Upper lobe of right lung (tissue), 1 donor: ENCODE measurements at regions not wholly inside any gene's neighbourhood (a gene's known extent, or its start where the extent isn't known, plus 50 kb on each side); places are given as distances from the start of the nearest gene placed in this dataset.

Experiments used
- ATAC-seq: fragments of 200-7000 bp; cut with Tn5 transposase; one replicate; pipeline ENCODE4 v1.9.1; 2020; ENCODE audit warnings: mild to moderate bottlenecking, moderate library complexity
- DNase-seq: peaks from one replicate; pipeline ENCODE4 v3.0.0-alpha.2; 2020
- H3K27ac ChIP-seq: fragments of 200-600 bp; one replicate; pipeline ENCODE4 v1.8.0; 2022
- H3K27me3 ChIP-seq: fragments of 200-600 bp; one replicate; pipeline ENCODE4 v1.8.0; 2022; ENCODE audit warnings: mild to moderate bottlenecking
- H3K36me3 ChIP-seq: fragments of 200-600 bp; one replicate; pipeline ENCODE4 v1.8.0; 2022
- H3K4me1 ChIP-seq: fragments of 200-600 bp; one replicate; pipeline ENCODE4 v1.8.0; 2022
- H3K4me3 ChIP-seq: fragments of 200-600 bp; one replicate; pipeline ENCODE4 v1.8.0; 2022; ENCODE audit warnings: mild to moderate bottlenecking
- H3K9me3 ChIP-seq: fragments of 200-600 bp; one replicate; pipeline ENCODE4 v1.8.0; 2022
- CTCF ChIP-seq: fragments of 200-600 bp; IDR thresholded peaks from one replicate; pipeline ENCODE4 v1.8.0; 2022; ENCODE audit warnings: antibody characterized with exemption
- intact Hi-C: fragments of 100-400 bp; cut with DNase I; formaldehyde crosslinking; loops from one replicate; pipeline ENCODE4 v1.11.0; 2022
- donor health status: DM: no; HTN: yes; CAD: no; lungs with severe emphysema.

GRCh38 chr5:57532513-57533497 lies 50.2 kb upstream of the ACTBL2 start:
- ATAC-seq = no peak
- no peak overlapping the region for H3K27ac ChIP-seq
- TF ChIP-seq CTCF = no peak

More at GRCh38 chr5:57532513-57533497, 50.2 kb upstream of the ACTBL2 start:
- H3K36me3 ChIP-seq = no peaks in the 10 kb centered on the region
- intact Hi-C loops = no loop called here
- H3K4me3 ChIP-seq = no peak overlapping the region
- no peaks in the 10 kb centered on the region for H3K27me3 ChIP-seq
- DNase-seq = no peak
- H3K9me3 ChIP-seq = no peaks in the 10 kb centered on the region
- H3K4me1 ChIP-seq = no peaks in the 10 kb centered on the region
